Kidney (tissue), 13 donors: ENCODE measurements at regions not wholly inside any gene's neighbourhood (a gene's known extent, or its start where the extent isn't known, plus 50 kb on each side); places are given as distances from the start of the nearest gene placed in this dataset.

ENCODE experiments used
- DNase-seq, 5 donors: peaks; one replicate each; pipeline ENCODE4 v3.0.0-alpha.2; 2013 to 2020
- FAIRE-seq: peaks from 2 replicates; lab custom pipeline; 2012; peaks lifted over from hg19 to GRCh38; lab: Jason Lieb, UNC
- H3K27ac ChIP-seq, 2 donors: one replicate each; pipeline ENCODE4 v1.7.0; 2013; ENCODE audit warnings: low read depth in 2 of 2, low read length in 2 of 2, inconsistent platforms in 1 of 2
- H3K27me3 ChIP-seq: one replicate; pipeline ENCODE4 v1.7.1; 2013; ENCODE audit warnings: low read length, inconsistent platforms; ENCODE audit not compliant: control insufficient read depth, insufficient read depth
- H3K36me3 ChIP-seq, 3 donors: one replicate each; pipeline versions ENCODE4 v1.7.0 to v1.7.1; 2013; ENCODE audit warnings: low read length in 3 of 3, control low read depth in 1 of 3, inconsistent platforms in 1 of 3; ENCODE audit not compliant: insufficient read depth in 3 of 3, control insufficient read depth in 2 of 3
- H3K4me1 ChIP-seq, 3 donors: one replicate each; pipeline versions ENCODE4 v1.7.0 to v1.7.1; 2013; ENCODE audit warnings: low read length in 3 of 3, inconsistent platforms in 1 of 3, low read depth in 1 of 3; ENCODE audit not compliant: control insufficient read depth in 2 of 3, insufficient read depth in 2 of 3
- H3K4me3 ChIP-seq, 3 donors: one replicate each; pipeline versions ENCODE4 v1.7.0 to v1.8.1; 2013; ENCODE audit warnings: low read length in 3 of 3, control low read depth in 1 of 3, inconsistent platforms in 1 of 3
- H3K9ac ChIP-seq, 3 donors: one replicate each; pipeline versions ENCODE4 v1.7.0 to v1.7.1; 2013; ENCODE audit warnings: low read length in 3 of 3, control low read depth in 1 of 3, inconsistent platforms in 1 of 3
- H3K9me3 ChIP-seq, 3 donors: one replicate each; pipeline versions ENCODE4 v1.7.0 to v1.7.1; 2013; ENCODE audit warnings: low read length in 3 of 3, control low read depth in 1 of 3, inconsistent platforms in 1 of 3; ENCODE audit not compliant: control insufficient read depth in 2 of 3, insufficient read depth in 1 of 3
- CTCF ChIP-seq: IDR thresholded peaks from 3 replicates; pipeline ENCODE4 v1.5.1; 2012; ENCODE audit warnings: mild to moderate bottlenecking, moderate library complexity, borderline replicate concordance; ENCODE audit not compliant: insufficient read depth; ENCODE audit errors: extremely low read depth
- intact Hi-C: fragments of 100-400 bp; cut with DNase I; formaldehyde crosslinking; loops from one replicate; pipeline ENCODE4 v1.11.1; 2022
- donor health status: control.
- donor health status: control.
- donor health status: control.
- donor health status: control.
- donor health status: control.
- donor health status: DM: yes; HTN: yes; CAD: no.
- donor health status: Normal renal cell carcinoma (clear cell type).

- TF ChIP-seq CTCF: no peak
- H3K27me3 ChIP-seq: no peaks in the 10 kb centered on the region
- intact Hi-C loops: no loop called here
Measured at GRCh38 chr12:43126652-43127375, 425.2 kb downstream of the ADAMTS20 start.

GRCh38 chr12:43123461-43123860, 428.5 kb downstream of the ADAMTS20 start:
- no peaks in the 10 kb centered on the region for H3K4me1 ChIP-seq
- H3K36me3 ChIP-seq: no peaks in the 10 kb centered on the region
- intact Hi-C loops: no loop called here
- no peak overlapping the region for H3K9ac ChIP-seq
- FAIRE-seq (no peak), DNase-seq (no peak)
- H3K27ac ChIP-seq: no peak overlapping the region
- H3K9me3 ChIP-seq: no peaks in the 10 kb centered on the region
- no peaks in the 10 kb centered on the region for H3K27me3 ChIP-seq
- H3K4me3 ChIP-seq: no peak overlapping the region
- no peak for TF ChIP-seq CTCF

More at GRCh38 chr12:43126652-43127375, 425.2 kb downstream of the ADAMTS20 start:
- FAIRE-seq: no peak
- no peak for DNase-seq
- H3K36me3 ChIP-seq: no peaks in the 10 kb centered on the region
- no peak overlapping the region for H3K9ac ChIP-seq
- H3K4me1 ChIP-seq: no peaks in the 10 kb centered on the region
- H3K9me3 ChIP-seq: no peaks in the 10 kb centered on the region
- H3K4me3 ChIP-seq: no peak overlapping the region
- H3K27ac ChIP-seq: no peak overlapping the region

- TF ChIP-seq CTCF: no peak
- no peak for DNase-seq
- Histone ChIP-seq H3K27me3 (no peaks in the 10 kb centered on the region), H3K4me3 (no peak overlapping the region), H3K36me3 (no peaks in the 10 kb centered on the region), H3K27ac (no peak overlapping the region), H3K9ac (no peak overlapping the region), H3K9me3 (no peaks in the 10 kb centered on the region), H3K4me1 (no peaks in the 10 kb centered on the region)
- intact Hi-C loops: no loop called here
- FAIRE-seq: no peak
Measured at GRCh38 chr12:43120150-43120549, 431.9 kb downstream of the ADAMTS20 start.
